ENCODE measurements at regions not wholly inside any gene's neighbourhood (a gene's known extent, or its start where the extent isn't known, plus 50 kb on each side); places are given as distances from the start of the nearest gene placed in this dataset.

GRCh38 chr14:45699471-45699870 lies 446.5 kb upstream of the MIS18BP1 start:
- H3K27ac ChIP-seq (ENCODE audit: low read length), result no peak overlapping the region
- H3K9ac ChIP-seq (ENCODE audit: low read depth, low read length), result no peak overlapping the region
- H3K4me3 ChIP-seq (ENCODE audit: low read length), result no peak overlapping the region
- no peaks in the 10 kb centered on the region for H3K36me3 ChIP-seq (ENCODE audit: insufficient read depth, low read depth, low read length)
- H3K9me3 ChIP-seq (ENCODE audit: insufficient read depth, low read depth, low read length), result no peaks in the 10 kb centered on the region
- H3K27me3 ChIP-seq (ENCODE audit: insufficient read depth, low read length), result no peaks in the 10 kb centered on the region
- no peaks in the 10 kb centered on the region; the same call in 1 of the 2 replicates for H3K4me1 ChIP-seq (ENCODE audit: insufficient read depth, low read length)

- Histone ChIP-seq H3K4me3 (ENCODE audit: low read length) (no peak overlapping the region), H3K27me3 (ENCODE audit: insufficient read depth, low read length) (no peaks in the 10 kb centered on the region), H3K9me3 (ENCODE audit: insufficient read depth, low read depth, low read length) (no peaks in the 10 kb centered on the region), H3K36me3 (ENCODE audit: insufficient read depth, low read depth, low read length) (no peaks in the 10 kb centered on the region), H3K27ac (ENCODE audit: low read length) (no peak overlapping the region), H3K9ac (ENCODE audit: low read depth, low read length) (no peak overlapping the region), H3K4me1 (ENCODE audit: insufficient read depth, low read length) (no peaks in the 10 kb centered on the region; the same call in 1 of the 2 replicates)
These were observed 445.6 kb upstream of the MIS18BP1 start for GRCh38 chr14:45698462-45699134.

- H3K4me3 ChIP-seq (ENCODE audit: low read length), result no peak overlapping the region
- H3K4me1 ChIP-seq (ENCODE audit: insufficient read depth, low read length), result no peaks in the 10 kb centered on the region
- no peak overlapping the region for H3K27ac ChIP-seq (ENCODE audit: low read length)
- H3K9ac ChIP-seq (ENCODE audit: low read depth, low read length), result no peak overlapping the region
- no peaks in the 10 kb centered on the region for H3K27me3 ChIP-seq (ENCODE audit: insufficient read depth, low read length)
- no peaks in the 10 kb centered on the region for H3K36me3 ChIP-seq (ENCODE audit: insufficient read depth, low read depth, low read length)
- peaks cover 14% of the 10 kb centered on the region for H3K9me3 ChIP-seq (ENCODE audit: insufficient read depth, low read depth, low read length)
These were observed 433.8 kb upstream of the MIS18BP1 start for GRCh38 chr14:45686771-45687170.

- Histone ChIP-seq H3K4me1 (ENCODE audit: insufficient read depth, low read length) (no peaks in the 10 kb centered on the region; the same call in 1 of the 2 replicates), H3K27me3 (ENCODE audit: insufficient read depth, low read length) (no peaks in the 10 kb centered on the region), H3K9ac (ENCODE audit: low read depth, low read length) (no peak overlapping the region), H3K36me3 (ENCODE audit: insufficient read depth, low read depth, low read length) (no peaks in the 10 kb centered on the region), H3K9me3 (ENCODE audit: insufficient read depth, low read depth, low read length) (peaks cover 5% of the 10 kb centered on the region; the same call in 1 of the 2 replicates), H3K27ac (ENCODE audit: low read length) (no peak overlapping the region), H3K4me3 (ENCODE audit: low read length) (no peak overlapping the region)
These were observed 427.5 kb upstream of the MIS18BP1 start for GRCh38 chr14:45680531-45680930.

- no peaks in the 10 kb centered on the region for H3K36me3 ChIP-seq (ENCODE audit: insufficient read depth, low read depth, low read length)
These were observed 426.9 kb upstream of the MIS18BP1 start for GRCh38 chr14:45679853-45680252.

GRCh38 chr14:45678163-45678562 lies 425.2 kb upstream of the MIS18BP1 start:
- Histone ChIP-seq H3K4me1 (ENCODE audit: insufficient read depth, low read length) (no peaks in the 10 kb centered on the region; the same call in 1 of the 2 replicates), H3K27ac (ENCODE audit: low read length) (no peak overlapping the region), H3K27me3 (ENCODE audit: insufficient read depth, low read length) (no peaks in the 10 kb centered on the region), H3K36me3 (ENCODE audit: insufficient read depth, low read depth, low read length) (no peaks in the 10 kb centered on the region), H3K4me3 (ENCODE audit: low read length) (no peak overlapping the region), H3K9ac (ENCODE audit: low read depth, low read length) (no peak overlapping the region), H3K9me3 (ENCODE audit: insufficient read depth, low read depth, low read length) (no peaks in the 10 kb centered on the region)

More at GRCh38 chr14:45679853-45680252, 426.9 kb upstream of the MIS18BP1 start:
- Histone ChIP-seq H3K4me1 (ENCODE audit: insufficient read depth, low read length) (no peaks in the 10 kb centered on the region; the same call in 1 of the 2 replicates), H3K9me3 (ENCODE audit: insufficient read depth, low read depth, low read length) (peaks cover 4% of the 10 kb centered on the region; the same call in 1 of the 2 replicates), H3K27ac (ENCODE audit: low read length) (no peak overlapping the region), H3K27me3 (ENCODE audit: insufficient read depth, low read length) (no peaks in the 10 kb centered on the region), H3K9ac (ENCODE audit: low read depth, low read length) (no peak overlapping the region), H3K4me3 (ENCODE audit: low read length) (no peak overlapping the region)

- H3K27me3 ChIP-seq (ENCODE audit: insufficient read depth, low read length), result no peaks in the 10 kb centered on the region
- no peaks in the 10 kb centered on the region for H3K9me3 ChIP-seq (ENCODE audit: insufficient read depth, low read depth, low read length)
- H3K27ac ChIP-seq (ENCODE audit: low read length), result no peak overlapping the region
- no peak overlapping the region for H3K4me3 ChIP-seq (ENCODE audit: low read length)
- no peaks in the 10 kb centered on the region for H3K4me1 ChIP-seq (ENCODE audit: insufficient read depth, low read length)
- no peaks in the 10 kb centered on the region for H3K36me3 ChIP-seq (ENCODE audit: insufficient read depth, low read depth, low read length)
- no peak overlapping the region for H3K9ac ChIP-seq (ENCODE audit: low read depth, low read length)
These were observed 420.4 kb upstream of the MIS18BP1 start for GRCh38 chr14:45673420-45673819.

- Histone ChIP-seq H3K36me3 (ENCODE audit: insufficient read depth, low read depth, low read length) (no peaks in the 10 kb centered on the region), H3K4me1 (ENCODE audit: insufficient read depth, low read length) (no peaks in the 10 kb centered on the region), H3K9ac (ENCODE audit: low read depth, low read length) (no peak overlapping the region), H3K9me3 (ENCODE audit: insufficient read depth, low read depth, low read length) (no peaks in the 10 kb centered on the region), H3K4me3 (ENCODE audit: low read length) (no peak overlapping the region), H3K27ac (ENCODE audit: low read length) (no peak overlapping the region), H3K27me3 (ENCODE audit: insufficient read depth, low read length) (no peaks in the 10 kb centered on the region)
These were observed 411.8 kb upstream of the MIS18BP1 start for GRCh38 chr14:45664668-45665356.

GRCh38 chr14:45658917-45659299 lies 405.9 kb upstream of the MIS18BP1 start:
- H3K9ac ChIP-seq (ENCODE audit: low read depth, low read length), result no peak overlapping the region
- no peaks in the 10 kb centered on the region for H3K27me3 ChIP-seq (ENCODE audit: insufficient read depth, low read length)
- no peaks in the 10 kb centered on the region for H3K36me3 ChIP-seq (ENCODE audit: insufficient read depth, low read depth, low read length)
- H3K27ac ChIP-seq (ENCODE audit: low read length), result no peak overlapping the region
- no peaks in the 10 kb centered on the region for H3K4me1 ChIP-seq (ENCODE audit: insufficient read depth, low read length)
- H3K4me3 ChIP-seq (ENCODE audit: low read length), result no peak overlapping the region
- no peaks in the 10 kb centered on the region for H3K9me3 ChIP-seq (ENCODE audit: insufficient read depth, low read depth, low read length)

- Histone ChIP-seq H3K36me3 (ENCODE audit: insufficient read depth, low read depth, low read length) (no peaks in the 10 kb centered on the region), H3K9ac (ENCODE audit: low read depth, low read length) (no peak overlapping the region), H3K9me3 (ENCODE audit: insufficient read depth, low read depth, low read length) (no peaks in the 10 kb centered on the region), H3K4me1 (ENCODE audit: insufficient read depth, low read length) (no peaks in the 10 kb centered on the region), H3K4me3 (ENCODE audit: low read length) (no peak overlapping the region), H3K27me3 (ENCODE audit: insufficient read depth, low read length) (no peaks in the 10 kb centered on the region), H3K27ac (ENCODE audit: low read length) (no peak overlapping the region)
These were observed 405.4 kb upstream of the MIS18BP1 start for GRCh38 chr14:45658226-45658916.

- Histone ChIP-seq H3K27me3 (ENCODE audit: insufficient read depth, low read length) (no peaks in the 10 kb centered on the region), H3K9ac (ENCODE audit: low read depth, low read length) (no peak overlapping the region), H3K36me3 (ENCODE audit: insufficient read depth, low read depth, low read length) (no peaks in the 10 kb centered on the region), H3K27ac (ENCODE audit: low read length) (no peak overlapping the region), H3K4me1 (ENCODE audit: insufficient read depth, low read length) (no peaks in the 10 kb centered on the region), H3K9me3 (ENCODE audit: insufficient read depth, low read depth, low read length) (no peaks in the 10 kb centered on the region), H3K4me3 (ENCODE audit: low read length) (no peak overlapping the region)
These were observed 398.9 kb upstream of the MIS18BP1 start for GRCh38 chr14:45651890-45652289.

Data from iPS-20b (cell line).